ENCODE measurements at regions not wholly inside any gene's neighbourhood (a gene's known extent, or its start where the extent isn't known, plus 50 kb on each side); places are given as distances from the start of the nearest gene placed in this dataset.
"Not testable (repeated sequence)": the region's sequence is repeated elsewhere in the genome, so short reads cannot be mapped to it uniquely, and the experiment has no call there.

- DNase-seq: no peak
Measured at GRCh38 chr12:131466932-131467331, 244.0 kb upstream of the SFSWAP start.

- DNase-seq: no peak
Measured at GRCh38 chr12:131468206-131468605, 242.7 kb upstream of the SFSWAP start.

DNA sequence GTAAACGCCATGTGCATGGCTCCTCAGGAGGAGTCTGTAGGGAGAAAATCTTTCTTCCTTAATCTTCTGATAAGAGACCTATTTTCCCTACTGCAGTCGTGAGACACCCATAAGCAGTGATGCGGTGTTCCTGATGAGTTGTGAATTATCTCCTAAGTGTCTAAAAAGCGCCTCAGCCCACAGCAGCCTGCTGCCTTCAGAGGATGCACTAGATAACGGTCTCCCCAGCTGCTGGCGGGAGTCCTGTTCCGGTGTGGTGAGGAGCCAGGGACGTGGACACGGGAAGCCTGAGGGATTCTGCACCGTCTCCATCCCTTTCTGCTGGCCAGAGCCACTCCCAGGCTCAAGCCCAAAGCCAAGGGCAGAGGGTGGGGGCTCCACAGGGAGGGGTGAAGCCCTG lies 240.9 kb upstream of the SFSWAP start:
- DNase-seq: not testable (repeated sequence)

- no peak for DNase-seq
Measured at GRCh38 chr12:131471271-131471905, 239.5 kb upstream of the SFSWAP start.

- no peak for DNase-seq
Measured at GRCh38 chr12:131471946-131472732, 238.8 kb upstream of the SFSWAP start.

GRCh38 chr12:131473261-131473660 lies 237.6 kb upstream of the SFSWAP start:
- no peak for DNase-seq

- DNase-seq: no peak
Measured at GRCh38 chr12:131473741-131474709, 236.9 kb upstream of the SFSWAP start.

DNA sequence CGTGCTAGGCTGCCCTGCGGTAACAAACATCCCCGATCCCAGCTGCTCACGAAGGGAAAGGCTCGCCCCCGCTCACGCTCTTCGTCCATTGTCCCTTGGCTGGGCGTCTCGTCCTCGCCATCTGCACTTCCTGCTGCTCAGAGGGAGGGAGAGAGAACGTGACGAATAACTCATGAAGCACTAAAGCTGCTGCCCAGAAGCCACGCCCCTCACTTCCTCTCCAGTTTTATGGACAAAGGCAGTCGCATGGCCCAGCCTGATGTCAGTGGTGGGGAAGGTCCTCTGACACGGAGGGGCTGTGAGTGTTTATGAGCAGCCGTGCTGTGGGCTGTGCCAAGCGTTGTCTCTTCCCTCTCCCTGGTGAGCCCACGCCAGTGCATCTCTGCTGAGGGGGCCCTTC lies 235.9 kb upstream of the SFSWAP start:
- DNase-seq: not testable (repeated sequence)

DNA sequence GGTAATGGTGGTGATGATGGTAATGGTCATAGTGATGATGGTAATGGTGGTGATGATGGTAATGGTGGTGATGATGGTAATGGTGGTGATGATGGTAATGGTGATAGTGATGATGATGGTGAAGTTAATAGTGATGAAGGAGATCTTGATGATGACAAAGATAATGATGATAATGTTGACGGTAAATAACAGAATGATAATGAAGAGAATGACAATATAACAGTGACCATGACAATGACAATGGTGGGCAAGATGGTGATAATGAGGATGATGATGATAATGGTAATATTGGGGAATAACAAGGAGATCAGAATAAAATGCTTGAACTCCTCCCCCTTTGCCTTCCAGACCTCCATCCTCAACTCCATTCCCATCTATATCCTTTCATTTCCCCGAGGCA lies 233.3 kb upstream of the SFSWAP start:
- no peak for DNase-seq

DNA sequence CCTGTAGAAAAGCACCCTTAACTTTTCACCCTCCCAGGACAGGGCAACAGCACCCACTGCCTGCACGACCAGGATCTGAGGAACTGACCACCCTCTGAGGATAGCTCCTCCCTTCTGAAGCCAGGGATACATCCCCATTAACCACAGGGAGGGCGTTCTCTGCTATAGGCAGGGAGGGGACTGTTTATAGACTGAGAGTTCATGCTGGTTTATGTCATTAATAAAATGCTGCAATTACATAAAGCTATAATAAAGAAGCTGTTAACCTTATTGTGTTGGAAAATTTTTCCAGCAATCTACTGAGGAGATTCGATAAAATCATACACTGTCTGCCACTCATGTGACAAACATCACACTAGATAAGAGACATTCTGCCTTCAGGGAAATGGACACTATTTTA lies 232.4 kb upstream of the SFSWAP start:
- DNase-seq: no peak

DNA sequence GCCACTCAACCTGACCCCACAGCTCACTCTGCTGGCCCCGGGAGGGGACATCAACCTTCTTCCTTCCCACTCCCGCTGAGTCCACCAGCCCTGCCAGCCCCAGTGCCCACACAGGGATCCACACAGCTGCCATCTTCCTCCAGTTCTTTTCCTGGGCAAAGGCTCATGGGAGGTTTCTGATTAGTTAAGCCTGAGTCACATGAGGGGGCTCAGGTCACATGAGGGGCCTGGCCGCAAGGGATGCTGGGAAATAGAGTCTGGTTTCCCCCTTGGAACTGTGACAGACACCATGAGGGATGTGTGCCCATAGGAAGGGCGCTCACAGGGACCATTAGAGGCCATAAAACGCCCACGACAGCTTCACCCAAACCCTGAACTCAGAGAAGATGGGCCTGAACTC lies 228.7 kb upstream of the SFSWAP start:
- no peak for DNase-seq

DNA sequence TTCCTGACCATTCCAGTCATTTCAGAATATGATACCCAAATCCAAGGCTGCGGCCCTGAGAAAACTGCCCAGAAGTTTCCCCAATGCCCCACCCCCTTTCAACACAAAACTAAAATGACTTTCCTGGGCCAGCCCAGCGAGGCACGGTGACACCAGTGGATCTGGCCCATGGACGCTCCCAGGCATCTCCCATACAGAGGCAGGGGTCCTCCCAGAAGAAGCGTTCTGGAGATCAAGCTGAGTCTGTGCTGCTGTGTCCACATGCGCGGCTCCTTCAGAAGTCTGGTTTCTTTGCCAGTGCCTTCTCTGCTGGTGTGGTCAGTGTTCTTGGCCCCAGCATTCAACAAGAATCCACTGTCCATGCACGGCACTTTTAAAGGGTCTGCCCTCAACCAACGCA lies 228.2 kb upstream of the SFSWAP start:
- no peak for DNase-seq

- no peak for DNase-seq
Measured at GRCh38 chr12:131486451-131487230, 224.2 kb upstream of the SFSWAP start.

- peak; percentile 56 to 61 (median 61) for DNase-seq
Measured at GRCh38 chr12:131487388-131488124, 223.3 kb upstream of the SFSWAP start.

GRCh38 chr12:131489718-131490117 lies 221.2 kb upstream of the SFSWAP start:
- DNase-seq: no peak

GRCh38 chr12:131491155-131491554 lies 219.7 kb upstream of the SFSWAP start:
- no peak for DNase-seq

- DNase-seq: no peak
Measured at GRCh38 chr12:131491916-131492490, 218.9 kb upstream of the SFSWAP start.

DNA sequence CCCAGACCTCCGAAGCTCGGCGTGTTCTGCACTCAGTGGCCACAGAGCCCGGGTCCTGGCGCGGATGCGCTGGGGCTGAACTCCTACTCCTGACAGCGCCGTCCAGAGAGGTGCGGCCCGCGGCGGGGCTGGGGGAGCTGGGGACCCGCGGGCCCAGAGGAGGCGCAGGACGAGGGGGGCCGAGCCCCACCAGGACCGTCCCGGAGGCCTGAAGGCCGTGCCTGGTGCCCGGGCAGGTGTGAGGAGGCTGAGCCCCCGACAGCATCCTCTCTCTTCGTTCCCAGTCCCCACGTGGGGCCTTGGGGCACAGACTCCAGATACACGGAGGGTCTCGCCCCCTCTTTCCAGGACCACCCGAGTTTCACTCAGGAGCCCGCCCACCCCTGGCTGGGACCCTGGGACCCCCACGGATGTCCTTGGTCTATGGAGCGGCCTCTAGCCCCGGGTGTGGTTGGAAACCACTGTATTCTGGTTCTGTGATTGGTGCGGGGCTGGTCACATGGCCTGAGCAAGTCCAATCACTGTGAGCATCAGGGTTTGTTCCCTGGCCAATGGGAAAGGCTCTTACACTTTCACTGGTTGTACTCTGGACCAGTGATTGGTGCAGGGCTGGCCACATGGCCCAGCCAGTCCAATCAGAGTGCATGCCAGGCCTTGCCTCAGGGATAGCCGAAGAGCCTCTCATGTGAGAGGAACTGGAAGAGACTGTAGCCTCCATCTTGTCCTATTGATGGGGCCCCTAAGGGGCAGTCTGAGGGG lies 217.6 kb upstream of the SFSWAP start:
- no peak for DNase-seq

DNA sequence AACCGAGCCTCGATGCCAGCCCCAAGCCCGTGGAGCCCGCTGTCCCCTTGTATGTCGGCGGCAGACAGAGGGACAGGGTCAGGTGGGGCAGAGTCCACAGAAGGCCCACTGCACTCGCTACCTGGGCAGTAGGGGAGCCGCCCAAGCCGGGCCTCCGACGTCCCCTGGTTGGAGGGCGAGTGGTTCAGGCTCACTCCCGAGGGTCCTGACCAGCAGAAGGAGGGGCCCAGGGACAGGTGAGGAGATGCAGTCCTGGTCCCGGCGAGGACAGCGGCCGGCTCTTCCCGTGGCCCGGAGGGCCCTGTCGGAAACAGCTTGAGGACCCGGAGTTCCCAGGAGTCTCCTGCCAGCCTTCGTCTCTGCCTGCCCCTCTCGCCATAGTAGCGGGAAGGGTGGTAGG lies 216.7 kb upstream of the SFSWAP start:
- DNase-seq: no peak

- no peak for DNase-seq
Measured at GRCh38 chr12:131494741-131495524, 216.0 kb upstream of the SFSWAP start.
